NT2/D1 (cell line): ENCODE measurements at regions not wholly inside any gene's neighbourhood (a gene's known extent, or its start where the extent isn't known, plus 50 kb on each side); places are given as distances from the start of the nearest gene placed in this dataset.

Experiments
- SUZ12 ChIP-seq: IDR thresholded peaks from 2 replicates; pipeline ENCODE4 v1.6.1; 2011; ENCODE audit not compliant: insufficient read length, insufficient read depth; ENCODE audit errors: extremely low read depth
- YY1 ChIP-seq: IDR thresholded peaks from 2 replicates; pipeline ENCODE4 v1.6.1; 2011; ENCODE audit not compliant: insufficient read length, insufficient read depth
- ZNF274 ChIP-seq: IDR thresholded peaks from 2 replicates; pipeline ENCODE4 v1.6.1; 2011; ENCODE audit warnings: mild to moderate bottlenecking, low read depth, low read length

DNA sequence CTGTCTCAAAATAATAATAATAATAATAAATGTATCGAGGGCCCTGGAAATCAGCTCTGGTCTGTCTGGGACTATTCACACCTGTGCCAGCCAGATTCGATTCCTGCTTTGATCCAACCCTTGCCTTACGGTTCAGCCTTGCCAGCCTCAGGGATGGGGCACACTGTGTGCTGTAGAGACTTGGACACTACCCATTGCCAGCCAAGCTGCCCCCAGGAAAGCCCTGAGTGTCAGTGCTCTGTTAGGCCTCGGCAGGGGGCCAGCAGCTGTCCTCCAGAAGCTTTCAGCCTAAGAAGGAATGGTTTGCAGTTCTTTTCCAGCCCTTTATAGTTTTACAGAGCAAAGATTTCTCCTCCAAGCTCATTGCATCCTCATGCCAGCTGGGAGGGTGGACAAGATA lies 96.2 kb upstream of the RUNX3 start:
- no peak for TF ChIP-seq YY1
- TF ChIP-seq SUZ12, result no peak
- no peak for TF ChIP-seq ZNF274
